ENCODE measurements at regions not wholly inside any gene's neighbourhood (a gene's known extent, or its start where the extent isn't known, plus 50 kb on each side); places are given as distances from the start of the nearest gene placed in this dataset.
"Not testable (repeated sequence)": the region's sequence is repeated elsewhere in the genome, so short reads cannot be mapped to it uniquely, and the experiment has no call there.

DNA sequence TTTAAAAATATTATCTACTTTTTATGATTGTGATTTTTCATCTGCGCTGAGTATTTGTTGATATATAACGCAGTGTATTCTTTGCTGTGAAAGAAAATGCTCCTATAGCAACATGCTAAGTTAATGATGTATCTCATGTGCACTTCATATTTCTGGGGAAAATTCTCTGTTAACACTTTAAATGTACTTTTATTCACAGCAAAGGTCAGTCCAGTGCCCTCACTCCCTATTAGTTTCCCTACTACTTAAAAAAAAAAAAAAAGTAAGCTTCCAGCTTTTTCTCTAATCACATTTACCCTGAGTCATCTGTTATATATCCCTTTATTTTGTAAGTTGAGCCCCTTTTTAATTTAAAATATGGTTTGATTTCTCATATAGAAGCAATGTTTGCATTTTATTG is 219.8 kb downstream of the AEBP2 start:
- DNase-seq (ENCODE audit: low read depth, low spot score): no peak
- no peak overlapping the region for H3K27ac ChIP-seq

DNA sequence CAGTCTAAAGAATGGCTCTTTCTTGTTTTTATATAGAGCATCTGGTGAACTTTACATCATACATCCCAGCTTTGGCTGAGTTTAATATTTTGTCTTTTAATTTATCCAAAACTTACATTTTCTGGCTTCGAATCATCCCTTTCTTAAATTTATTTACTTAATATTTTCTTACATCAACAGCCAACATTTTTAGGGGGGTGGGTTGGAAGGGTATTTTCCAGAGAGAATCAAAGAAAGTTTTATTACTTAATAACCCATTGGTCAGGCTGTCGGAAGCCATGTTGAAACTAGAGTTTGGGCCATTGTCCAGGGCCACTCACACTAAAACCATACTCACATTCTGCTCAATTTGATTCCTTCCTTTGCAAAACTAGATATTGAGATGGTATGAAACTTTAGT is 220.2 kb downstream of the AEBP2 start:
- DNase-seq (ENCODE audit: low read depth, low spot score): no peak
- H3K27ac ChIP-seq: no peak overlapping the region

DNA sequence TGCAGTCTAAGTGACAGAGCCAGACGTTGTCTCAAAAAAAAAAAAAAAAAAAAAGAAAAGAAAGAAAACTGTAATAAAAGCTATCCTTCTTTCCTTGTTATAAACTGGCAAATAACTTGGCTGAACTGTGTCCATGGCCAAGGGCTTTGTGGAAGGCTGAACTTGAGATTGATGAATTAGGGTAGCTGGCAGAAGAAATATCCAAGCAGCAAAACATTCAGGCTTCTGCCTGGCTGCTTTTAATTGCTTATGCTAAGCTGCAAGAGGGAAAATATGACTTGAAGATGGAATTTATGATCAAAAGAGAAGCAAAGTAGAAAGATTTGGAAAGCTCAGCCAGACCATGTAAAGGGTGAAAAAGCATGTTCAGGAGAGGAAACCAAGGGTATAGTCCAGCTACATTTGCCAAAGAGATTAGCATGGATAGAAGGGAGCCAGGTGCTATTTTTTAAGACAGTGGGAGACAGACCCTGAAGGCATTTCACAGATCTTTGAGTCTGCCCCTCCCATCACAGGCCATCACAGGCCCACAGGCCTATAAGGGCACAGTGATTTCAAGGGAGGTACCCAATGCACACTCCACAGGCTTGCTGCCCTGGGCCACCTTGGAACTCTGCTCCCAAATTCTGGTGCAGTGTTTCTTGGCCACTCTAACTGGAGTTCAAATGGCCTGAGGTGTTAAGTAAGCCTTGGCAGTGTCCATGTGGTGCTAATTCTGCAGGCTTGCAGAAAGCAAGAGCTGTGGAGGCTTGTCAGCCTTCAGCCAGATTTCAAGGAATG is 226.0 kb downstream of the AEBP2 start:
- DNase-seq (ENCODE audit: low read depth, low spot score): no peak
- H3K27ac ChIP-seq: no peak overlapping the region

DNA sequence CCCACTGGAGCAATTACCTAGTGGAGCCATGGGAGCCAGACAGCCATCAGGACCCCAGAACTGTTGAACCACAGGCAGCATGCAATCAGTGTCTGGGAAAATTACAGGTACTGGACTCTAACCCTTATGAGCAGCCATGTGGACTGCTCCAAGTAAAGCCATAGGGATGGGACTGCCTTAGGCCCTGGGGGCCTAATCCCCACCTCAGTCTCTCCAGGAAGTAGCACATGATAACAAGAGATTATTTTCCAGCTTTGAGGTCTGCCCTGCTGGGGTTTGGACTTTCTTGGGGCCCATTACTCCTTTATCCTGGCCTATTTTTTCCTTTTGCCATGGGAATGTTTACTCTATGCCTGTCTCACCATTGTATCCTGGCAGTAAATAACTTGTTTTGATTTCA is 226.8 kb downstream of the AEBP2 start:
- no peak for DNase-seq (ENCODE audit: low read depth, low spot score)
- H3K27ac ChIP-seq: no peak overlapping the region

DNA sequence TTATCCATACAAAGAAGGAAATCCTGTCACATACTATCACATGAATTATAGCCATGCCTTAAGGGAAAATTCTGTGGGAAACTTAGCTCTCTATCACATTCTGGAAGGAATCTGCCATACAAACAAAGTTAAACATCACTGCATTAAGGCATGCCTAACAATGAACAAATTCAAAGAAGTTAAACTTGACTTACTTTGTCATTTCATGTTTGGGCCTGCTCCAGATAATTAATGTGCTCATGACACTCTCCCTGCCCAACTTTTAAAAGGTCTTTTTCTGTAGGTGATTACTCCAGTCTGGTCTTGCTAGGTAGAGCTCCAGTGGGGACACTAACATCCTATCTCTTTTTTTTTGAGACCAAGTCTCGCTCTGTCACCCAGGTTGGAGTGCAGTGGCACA is 230.5 kb downstream of the AEBP2 start:
- no peak overlapping the region for H3K27ac ChIP-seq
- no peak for DNase-seq (ENCODE audit: low read depth, low spot score)

DNA sequence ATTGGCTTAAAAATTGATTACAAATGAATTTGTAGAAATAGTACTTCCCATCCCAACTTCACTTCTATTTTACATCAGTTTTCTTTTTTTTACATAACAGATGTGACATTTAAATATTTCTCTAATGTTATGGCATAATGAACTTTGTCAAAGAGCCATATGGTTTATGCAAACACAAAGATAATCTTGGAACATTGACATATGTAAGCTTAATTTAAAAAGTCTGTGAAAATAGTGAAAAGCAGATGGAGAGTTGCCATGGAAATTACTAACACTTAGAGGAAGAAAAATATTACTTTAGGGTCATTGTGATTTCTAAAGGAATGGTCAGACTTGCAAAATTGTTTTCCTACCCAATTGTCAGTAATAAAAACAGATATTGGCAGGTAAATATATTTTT is 232.4 kb downstream of the AEBP2 start:
- H3K27ac ChIP-seq: no peak overlapping the region
- DNase-seq (ENCODE audit: low read depth, low spot score): no peak

DNA sequence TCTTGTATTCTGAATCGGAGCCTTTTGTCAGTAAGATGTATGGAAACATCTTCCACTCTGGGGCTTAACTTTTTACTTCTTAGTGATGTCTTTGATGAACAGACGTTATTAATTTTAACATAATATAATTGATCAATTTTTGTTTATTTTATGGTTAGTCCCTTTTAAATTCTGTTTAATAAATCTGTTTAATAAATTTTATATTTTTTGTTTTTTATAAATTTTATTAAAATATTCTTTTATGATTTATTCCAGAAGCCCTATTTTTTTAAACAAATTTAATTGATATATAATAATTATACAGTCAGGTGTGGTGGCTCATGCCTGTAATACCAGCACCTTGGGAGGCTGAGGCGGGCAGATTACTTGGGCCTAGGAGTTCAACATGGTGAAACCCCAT is 235.1 kb downstream of the AEBP2 start:
- DNase-seq (ENCODE audit: low read depth, low spot score): no peak
- no peak overlapping the region for H3K27ac ChIP-seq

DNA sequence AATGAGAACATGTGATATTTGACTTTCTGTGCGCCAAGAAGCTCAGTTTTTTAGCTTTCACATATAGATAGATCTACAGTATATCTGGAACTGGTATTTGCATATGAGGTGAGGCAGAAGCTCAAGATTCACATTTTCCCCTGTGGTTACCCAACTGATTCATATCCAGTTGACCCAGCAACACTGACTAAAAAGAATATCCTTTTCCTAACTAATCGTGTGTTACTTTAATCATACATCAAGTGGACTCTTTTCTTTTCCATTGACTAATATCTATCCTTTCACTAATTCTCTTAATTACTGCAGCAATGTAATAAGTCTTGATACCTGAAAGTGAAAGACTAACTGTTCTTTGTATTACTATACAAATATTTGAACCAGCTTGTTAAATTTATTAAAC is 236.1 kb downstream of the AEBP2 start:
- H3K27ac ChIP-seq: no peak overlapping the region
- DNase-seq (ENCODE audit: low read depth, low spot score): no peak

DNA sequence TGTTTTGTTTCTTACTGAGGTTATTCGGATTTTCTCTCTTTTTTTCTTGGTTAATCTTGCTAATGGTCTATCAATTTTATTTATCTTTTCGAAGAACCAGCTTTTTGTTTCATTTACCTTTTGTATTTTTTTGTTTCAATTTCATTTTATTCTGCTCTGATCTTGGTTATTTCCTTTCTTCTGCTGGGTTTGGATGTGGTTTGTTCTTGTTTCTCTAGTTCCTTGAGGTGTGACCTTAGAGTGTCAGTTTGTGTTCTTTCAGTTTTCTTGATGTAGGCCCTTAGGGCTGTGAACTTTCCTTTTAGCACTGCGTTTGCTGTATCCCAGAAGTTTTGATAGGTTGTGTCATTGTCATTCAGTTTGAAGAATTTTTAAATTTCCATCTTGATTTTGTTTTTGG is 239.2 kb downstream of the AEBP2 start:
- not testable (repeated sequence) for H3K27ac ChIP-seq; DNase-seq (ENCODE audit: low read depth, low spot score)

DNA sequence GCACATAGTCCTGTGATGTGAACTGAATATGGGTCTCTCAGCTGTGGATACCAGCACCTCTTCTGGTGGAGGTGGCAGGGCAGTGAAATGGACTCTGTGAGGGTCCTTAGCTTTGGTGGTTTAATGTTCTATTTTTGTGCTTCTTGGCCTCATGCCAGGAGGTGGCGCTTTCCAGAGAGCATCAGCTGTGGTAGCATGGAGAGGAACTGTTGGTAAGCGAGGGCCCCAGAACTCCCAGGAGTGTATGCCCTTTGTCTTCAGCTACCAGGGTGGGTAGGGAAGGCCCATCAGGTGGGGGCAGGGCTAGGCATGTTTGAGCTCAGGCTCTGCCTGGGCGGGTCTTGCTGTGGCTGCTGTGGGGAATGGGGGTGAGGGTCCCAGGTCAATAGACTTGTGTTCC is 241.7 kb downstream of the AEBP2 start:
- DNase-seq (ENCODE audit: low read depth, low spot score): no peak
- no peak overlapping the region for H3K27ac ChIP-seq

DNA sequence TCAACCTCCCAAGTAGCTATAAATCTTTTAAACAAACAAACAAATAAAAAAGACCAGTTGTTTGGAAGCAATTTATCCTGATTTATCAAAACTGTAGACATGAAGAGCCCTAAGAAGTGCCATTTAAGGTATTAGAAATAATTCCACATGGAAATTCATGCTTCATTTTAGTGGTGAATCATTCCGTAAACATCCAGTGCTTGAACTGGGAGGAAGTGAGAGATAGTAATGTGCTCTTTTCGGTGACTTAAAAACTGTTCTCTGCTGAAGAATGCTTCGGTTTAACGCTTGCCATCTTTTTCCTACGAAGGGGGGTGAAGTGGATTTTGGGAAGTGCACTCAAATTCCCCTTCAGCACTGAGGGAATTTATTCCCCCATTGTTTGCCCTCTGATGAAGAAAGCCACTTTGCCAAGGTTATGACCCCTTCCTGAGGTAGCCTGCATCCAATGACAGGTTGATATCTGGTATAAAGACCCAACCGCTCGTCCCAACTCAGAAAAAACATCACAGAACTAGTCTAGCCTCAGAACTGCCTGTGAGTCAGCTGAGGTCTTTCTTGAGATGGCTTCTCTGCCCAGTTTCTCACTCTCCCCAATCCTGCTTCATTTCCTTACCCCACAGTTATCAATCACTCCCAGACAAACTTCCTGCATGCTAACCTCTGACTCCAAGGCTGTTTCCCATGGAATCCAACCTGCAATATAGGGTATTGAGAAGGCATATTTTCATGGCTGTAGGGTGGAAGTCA is 244.1 kb downstream of the AEBP2 start:
- peak overlapping the region; percentile 12 for H3K27ac ChIP-seq
- no peak for DNase-seq (ENCODE audit: low read depth, low spot score)

DNA sequence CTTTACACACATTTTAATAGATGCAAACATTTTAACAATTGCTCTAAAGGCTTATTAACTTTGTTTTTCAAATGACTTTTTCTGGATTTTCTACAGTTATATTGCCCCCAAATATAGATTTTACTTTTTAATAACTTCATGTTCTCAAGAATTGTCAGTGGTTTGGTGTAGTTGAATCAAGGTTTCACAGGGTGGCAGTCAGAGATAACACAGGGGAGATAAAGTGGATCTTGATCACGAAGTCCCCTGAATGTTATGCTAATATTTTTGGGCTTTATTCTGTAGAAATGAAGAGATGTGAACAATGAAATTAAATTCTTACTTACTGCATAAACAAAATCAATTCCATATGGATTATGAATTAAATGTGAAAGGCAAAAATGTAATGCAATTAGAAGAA is 248.1 kb downstream of the AEBP2 start:
- no peak overlapping the region for H3K27ac ChIP-seq
- DNase-seq (ENCODE audit: low read depth, low spot score): no peak

DNA sequence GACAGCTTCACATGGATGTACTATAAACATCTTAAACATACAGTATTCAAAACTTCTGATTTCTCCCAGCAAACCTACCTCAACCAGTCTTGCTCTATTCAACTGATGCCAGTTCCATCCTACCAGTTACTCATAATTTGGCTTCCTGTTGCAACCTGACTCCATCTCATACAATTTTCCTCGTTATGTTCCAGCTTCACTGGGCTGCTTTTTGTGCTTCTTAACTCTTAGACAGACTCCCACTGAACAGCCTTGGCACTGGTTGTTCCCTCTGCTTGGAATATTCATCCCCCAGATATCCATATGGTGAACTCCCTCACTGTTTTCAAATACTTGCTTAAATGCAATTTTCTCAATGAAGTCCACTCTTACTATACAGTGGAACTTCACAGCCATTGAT is 249.2 kb downstream of the AEBP2 start:
- peak overlapping the region; percentile 64 for H3K27ac ChIP-seq
- no peak for DNase-seq (ENCODE audit: low read depth, low spot score)

DNA sequence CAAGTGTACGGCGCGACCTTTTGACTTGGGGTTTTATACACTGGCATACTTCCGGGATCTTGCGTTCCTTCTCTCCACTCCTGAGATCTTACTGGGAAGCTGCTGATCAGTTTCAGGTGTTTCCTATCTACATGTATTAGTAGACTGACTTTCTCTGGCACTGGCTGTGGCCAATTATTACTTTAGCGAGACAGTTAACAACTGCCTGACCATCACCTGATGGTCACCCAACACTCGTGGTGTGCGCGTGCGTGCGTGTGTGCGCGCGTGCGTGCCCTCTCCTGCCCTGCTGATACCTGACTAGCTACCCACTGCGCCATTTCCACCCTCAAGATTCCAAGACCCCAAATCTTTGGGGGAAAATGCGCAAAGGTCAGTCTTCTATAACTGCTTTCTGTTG is 249.9 kb downstream of the AEBP2 start:
- no peak for DNase-seq (ENCODE audit: low read depth, low spot score)
- peak overlapping the region; percentile 64 for H3K27ac ChIP-seq

DNA sequence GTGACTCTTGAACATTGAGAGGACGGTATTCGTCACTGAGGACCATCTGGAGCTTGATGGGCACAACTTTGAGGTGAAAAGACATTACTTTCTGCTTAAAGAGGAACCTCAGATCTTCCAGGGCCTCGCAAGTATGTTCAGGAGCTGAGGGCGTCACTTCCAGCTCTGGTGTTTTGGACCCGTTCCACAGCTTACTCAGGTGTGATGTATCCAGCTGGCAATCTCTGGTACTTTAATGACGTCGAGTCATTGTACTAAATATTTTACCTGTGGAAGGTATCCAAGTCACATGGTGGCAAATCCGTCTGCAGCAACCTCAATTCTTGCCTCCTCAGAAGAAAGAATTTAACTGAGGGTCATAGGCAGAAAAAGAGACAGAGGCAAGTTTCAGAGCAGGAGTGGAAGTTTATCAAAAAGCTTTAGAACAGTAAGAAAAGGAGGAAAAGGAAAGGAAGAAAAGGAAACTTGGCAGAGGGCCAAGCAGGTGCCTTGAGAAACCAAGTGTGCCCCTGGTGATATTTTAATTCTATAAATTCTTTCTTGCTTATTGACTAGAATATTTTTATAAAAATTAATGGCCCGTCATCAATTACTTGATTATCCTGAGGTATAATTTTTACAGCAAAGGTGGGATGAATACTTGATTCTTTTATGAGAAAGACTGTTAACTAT is 250.6 kb downstream of the AEBP2 start:
- peak overlapping the region; percentile 64 for H3K27ac ChIP-seq
- peak; percentile 81 for DNase-seq (ENCODE audit: low read depth, low spot score)

DNA sequence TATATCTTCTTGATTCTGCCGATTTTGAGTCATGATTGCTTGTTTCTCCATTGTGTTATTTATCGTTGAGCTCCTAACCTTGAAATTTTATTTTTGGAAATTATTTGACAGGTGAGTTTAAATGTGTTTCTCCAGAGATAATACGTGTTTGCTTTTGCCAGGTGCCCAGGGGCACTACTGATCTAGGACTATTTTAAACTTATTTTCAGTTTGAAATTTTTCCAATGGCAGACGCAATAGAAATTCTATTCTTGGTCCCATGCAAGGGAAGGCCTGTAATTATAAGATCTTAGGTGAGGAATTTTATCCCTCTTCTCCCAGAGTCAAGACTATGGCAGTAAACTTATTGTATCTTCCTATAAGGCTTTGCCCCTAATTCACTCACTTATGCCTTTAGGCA is 252.8 kb downstream of the AEBP2 start:
- DNase-seq (ENCODE audit: low read depth, low spot score): no peak
- H3K27ac ChIP-seq: no peak overlapping the region

DNA sequence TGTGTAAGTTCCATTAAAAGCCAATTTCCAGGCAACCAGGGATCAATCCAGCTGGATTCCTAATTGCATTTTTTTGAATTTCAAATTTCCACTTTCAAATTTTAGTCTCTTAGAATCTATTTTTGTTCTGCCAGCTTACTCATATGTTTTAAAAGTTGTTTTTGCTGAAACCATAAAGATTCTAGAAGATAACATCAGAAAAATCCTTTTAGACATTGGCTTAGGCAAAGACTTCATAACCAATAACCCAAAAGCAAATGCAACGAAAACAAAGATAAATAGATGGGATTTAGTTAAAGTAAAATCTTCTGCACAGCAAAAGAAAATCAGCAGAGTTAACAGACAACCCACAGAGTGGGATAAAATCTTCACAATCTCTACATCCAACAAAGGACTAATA is 253.3 kb downstream of the AEBP2 start:
- DNase-seq (ENCODE audit: low read depth, low spot score): no peak
- H3K27ac ChIP-seq: no peak overlapping the region

DNA sequence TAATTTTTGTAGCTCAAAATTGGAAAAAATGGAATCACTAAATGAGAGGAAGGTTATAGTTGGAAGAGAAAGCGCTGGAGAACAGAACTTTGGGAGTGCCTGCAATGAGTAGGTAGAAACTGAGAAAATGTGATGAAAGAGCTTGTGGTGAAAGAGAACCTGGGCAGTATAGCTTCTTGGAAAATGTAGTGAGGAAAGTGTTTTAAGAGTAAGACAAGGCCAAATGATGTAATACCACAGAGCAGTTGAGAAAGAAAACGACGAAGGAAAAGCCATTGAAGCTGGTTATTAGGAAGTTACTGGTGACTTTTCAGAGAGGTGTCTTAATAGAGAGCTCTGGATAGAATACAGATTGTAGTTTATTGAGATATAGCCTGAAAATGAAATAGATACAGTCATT is 255.3 kb downstream of the AEBP2 start:
- DNase-seq (ENCODE audit: low read depth, low spot score): no peak
- H3K27ac ChIP-seq: peak overlapping the region; percentile 30

DNA sequence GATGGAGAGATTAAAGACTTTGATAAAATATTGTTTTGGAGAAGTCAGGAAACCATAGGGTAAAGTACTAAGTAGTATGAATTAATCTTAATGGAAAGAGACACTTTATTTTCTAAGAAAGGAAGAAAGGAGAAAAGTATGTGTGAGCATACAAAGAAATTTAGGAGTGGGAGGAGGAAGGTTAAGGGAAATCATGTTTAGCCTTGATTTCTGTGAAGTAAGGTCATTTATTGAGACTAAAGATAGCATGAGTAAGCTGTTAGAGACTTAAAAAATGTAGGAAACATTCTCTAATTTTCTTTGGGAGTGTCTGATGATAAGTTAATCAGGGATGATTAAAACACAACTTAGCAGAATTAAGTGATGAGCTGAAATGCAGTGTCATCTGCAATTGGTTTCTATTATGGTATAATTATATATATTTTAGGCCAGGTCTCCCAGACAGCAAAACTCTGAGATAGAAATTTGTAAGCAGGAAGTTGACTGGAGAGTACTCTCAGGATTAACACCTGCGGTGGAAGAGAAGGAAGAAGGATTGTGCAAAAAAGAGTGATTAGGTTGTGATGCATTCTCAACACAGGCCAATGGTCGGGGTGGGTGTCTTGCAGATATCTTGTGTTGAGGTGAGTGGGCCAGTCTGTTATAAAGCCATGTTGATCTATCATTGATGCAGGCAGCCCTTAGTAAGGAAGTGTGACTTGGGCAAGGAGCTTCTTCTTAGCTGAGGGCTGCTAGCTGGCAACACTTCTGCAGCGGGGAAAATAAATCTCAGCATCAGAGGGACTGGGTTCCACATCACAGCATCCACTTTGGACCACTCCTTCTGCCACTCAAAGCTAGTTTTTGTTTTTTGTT is 256.2 kb downstream of the AEBP2 start:
- H3K27ac ChIP-seq: peak overlapping the region; percentile 30

DNA sequence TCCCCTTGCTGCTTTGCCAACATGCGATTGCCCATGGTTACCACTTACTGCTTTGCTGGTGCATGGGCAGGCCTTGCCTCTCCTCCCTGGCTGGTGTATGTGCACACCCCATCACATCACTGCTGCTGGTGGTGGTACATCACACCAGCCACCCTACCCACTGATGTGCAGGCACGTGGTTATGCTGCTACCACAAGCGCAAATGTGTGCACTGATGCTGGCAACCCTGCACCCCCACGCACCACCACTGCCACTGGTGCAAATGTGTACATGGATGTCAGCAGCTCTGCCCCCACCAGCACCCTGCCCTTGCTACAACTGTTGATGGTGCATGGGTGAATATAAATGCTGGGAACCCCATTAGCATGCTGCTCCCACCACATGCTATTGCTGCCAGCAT is 261.7 kb downstream of the AEBP2 start:
- DNase-seq (ENCODE audit: low read depth, low spot score): no peak
- H3K27ac ChIP-seq: no peak overlapping the region

More for the DNA sequence above, 256.2 kb downstream of the AEBP2 start:
- no peak for DNase-seq (ENCODE audit: low read depth, low spot score)

Measured in epithelial cell of prostate (primary cell).